Fibroblast of mammary gland (primary cell): ENCODE measurements at regions not wholly inside any gene's neighbourhood (a gene's known extent, or its start where the extent isn't known, plus 50 kb on each side); places are given as distances from the start of the nearest gene placed in this dataset.

Experiments used
- DNase-seq: peaks from one replicate; pipeline ENCODE4 v3.0.0-alpha.2; 2010; ENCODE audit warnings: low read depth
- H3K4me3 ChIP-seq: 2 replicates; pipeline ENCODE4 v1.5.1; 2011; ENCODE audit warnings: low read depth, mild to moderate bottlenecking, low read length, moderate library complexity; ENCODE audit not compliant: control insufficient read depth
- TF ChIP-seq, protein P1 (sequence below): conservative IDR thresholded peaks from 2 replicates; pipeline ENCODE4 v1.5.1; 2011; ENCODE audit warnings: low read depth, low read length, inconsistent platforms; ENCODE audit not compliant: control insufficient read depth, insufficient read depth

DNA sequence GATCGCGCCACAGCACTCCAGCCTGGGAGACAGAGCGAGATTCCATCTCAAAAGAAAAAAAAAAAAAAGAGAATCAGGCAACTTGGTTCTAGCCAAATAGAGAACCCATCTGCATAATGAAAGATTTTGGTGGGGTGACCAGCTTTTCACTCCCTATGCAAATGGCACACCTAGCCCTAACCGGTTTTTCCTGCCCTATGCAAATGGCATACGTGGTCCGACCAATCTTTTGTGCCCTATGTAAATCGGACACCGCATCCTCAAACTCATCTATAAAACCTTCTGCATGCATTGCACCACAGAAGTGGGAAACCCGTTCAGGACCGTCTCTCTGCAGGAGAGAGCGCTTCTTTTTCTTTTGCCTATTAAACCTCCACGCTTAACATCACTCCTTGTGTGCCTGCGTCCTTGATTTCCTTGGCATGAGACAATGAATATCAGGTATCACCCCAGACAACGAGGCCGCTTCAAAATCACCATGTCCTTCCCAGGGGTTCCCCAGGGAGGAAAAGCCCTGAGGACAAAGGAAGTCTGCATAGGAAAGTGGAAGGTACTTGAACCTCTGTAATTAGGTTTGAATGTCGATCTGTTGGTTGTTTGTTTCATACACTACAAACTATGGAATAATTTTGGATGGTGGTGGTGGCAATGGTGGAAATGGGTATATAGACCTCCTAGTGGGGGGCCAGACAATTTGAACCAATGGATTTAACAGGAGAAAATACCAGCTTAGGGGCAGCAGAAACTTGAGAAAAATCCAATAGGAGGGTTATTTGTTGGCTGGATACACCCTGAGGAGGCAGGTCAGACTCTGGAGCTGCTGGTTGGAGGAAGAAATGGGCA lies 396.2 kb downstream of the TYW1 start:
- no peak overlapping the region for H3K4me3 ChIP-seq
- TF ChIP-seq, protein P1, sequence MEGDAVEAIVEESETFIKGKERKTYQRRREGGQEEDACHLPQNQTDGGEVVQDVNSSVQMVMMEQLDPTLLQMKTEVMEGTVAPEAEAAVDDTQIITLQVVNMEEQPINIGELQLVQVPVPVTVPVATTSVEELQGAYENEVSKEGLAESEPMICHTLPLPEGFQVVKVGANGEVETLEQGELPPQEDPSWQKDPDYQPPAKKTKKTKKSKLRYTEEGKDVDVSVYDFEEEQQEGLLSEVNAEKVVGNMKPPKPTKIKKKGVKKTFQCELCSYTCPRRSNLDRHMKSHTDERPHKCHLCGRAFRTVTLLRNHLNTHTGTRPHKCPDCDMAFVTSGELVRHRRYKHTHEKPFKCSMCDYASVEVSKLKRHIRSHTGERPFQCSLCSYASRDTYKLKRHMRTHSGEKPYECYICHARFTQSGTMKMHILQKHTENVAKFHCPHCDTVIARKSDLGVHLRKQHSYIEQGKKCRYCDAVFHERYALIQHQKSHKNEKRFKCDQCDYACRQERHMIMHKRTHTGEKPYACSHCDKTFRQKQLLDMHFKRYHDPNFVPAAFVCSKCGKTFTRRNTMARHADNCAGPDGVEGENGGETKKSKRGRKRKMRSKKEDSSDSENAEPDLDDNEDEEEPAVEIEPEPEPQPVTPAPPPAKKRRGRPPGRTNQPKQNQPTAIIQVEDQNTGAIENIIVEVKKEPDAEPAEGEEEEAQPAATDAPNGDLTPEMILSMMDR: no peak
- DNase-seq: no peak

DNA sequence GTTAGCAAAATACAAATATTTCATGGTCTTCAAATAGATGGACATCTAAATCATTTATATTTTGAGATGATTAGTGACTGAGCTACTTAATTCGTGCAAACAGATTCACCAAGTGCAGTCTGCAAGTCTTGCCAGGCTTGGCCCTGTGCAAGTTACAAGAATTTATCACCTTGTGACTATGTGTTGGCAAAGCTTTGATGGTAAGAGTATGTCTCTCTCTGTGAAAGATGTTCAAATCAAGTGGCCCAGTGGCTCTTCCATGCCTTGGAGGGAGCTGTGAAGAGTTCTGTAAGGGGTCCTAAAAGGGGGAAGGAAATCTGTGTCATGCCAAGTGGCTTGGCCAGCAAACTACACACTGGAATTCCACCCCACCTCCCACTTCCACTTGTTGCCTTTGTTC lies 397.3 kb downstream of the TYW1 start:
- TF ChIP-seq, protein P1: no peak
- H3K4me3 ChIP-seq: no peak overlapping the region
- no peak for DNase-seq

DNA sequence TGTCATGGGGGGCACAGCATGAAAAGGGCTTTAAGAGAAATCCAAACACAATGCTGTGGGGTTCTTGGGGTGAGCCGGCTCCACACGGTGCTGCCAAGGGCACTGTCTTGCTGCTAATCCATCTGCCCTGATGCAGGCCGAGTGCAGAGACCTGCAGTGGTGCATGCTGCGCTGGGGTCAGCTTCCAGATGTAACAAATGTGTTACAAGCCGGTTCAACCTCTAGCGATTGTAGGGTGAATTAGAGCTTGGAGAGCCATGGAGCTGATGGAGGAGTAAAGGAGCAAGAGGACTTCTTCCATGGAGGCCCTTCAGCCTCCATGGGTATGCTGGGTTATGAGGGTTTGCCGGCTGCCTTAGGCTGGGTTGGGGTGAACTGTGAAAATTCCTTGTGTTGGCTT lies 402.3 kb downstream of the TYW1 start:
- no peak for DNase-seq
- no peak overlapping the region for H3K4me3 ChIP-seq
- TF ChIP-seq, protein P1: no peak

DNA sequence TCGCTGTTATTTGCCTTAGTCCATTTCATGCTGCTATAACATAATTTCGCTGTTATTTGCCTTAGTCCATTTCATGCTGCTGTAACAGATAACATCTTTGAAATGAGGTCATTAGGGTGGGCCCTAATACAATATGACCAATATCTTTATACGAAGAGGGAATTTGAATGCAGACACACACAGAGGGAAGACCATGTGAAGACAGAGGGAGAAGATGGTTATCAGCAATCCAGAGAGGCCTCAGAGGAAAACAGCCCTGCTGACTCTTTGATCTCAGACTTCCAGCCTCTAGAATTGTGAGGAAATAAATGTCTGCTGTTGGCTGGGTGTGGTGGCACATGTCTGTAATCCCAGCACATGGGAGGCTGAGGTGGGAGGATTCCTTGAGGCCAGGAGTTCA lies 404.9 kb downstream of the TYW1 start:
- DNase-seq: no peak
- TF ChIP-seq, protein P1: no peak
- no peak overlapping the region for H3K4me3 ChIP-seq

DNA sequence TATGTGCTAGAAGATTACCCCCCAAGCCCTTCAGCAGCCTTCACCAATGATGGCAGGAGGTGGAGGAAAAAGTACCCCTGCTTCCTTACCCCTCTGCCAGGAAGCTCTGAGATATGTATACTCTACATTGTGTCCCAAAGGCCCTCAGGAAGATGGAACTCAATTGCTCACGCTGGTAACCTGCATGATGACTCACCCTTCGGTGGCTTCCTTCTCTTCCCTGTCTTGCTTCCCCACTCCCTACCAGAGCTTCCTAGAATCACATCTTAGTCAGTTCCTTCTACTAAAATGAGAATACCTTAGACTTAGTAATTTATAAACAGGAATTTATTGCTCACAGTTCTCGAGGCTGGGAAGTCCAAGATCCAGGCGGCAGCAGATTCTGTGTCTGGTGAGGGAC lies 405.6 kb downstream of the TYW1 start:
- DNase-seq: no peak
- TF ChIP-seq, protein P1: no peak
- H3K4me3 ChIP-seq: no peak overlapping the region

DNA sequence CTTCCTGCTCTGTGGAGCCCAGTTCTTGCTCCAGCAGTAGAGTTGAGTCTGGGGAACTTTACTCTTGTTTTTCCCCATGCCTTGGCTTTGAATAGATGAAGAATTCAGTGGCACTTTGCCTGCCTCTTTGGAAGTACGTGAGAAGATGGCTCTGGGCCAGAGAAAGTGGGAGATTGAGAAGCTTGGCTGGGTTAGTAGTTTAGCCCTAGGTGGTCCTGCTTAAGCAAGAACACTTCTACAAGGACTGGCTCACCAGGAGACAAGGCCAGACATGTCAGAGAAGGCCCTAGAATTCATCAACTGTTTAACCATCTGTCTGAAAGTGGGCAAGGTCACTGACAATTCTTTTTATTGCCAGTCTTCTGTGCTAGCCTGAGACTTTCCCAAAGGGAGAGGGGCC lies 410.3 kb downstream of the TYW1 start:
- TF ChIP-seq, protein P1: no peak
- no peak overlapping the region for H3K4me3 ChIP-seq
- no peak for DNase-seq
